ENCODE measurements at regions not wholly inside any gene's neighbourhood (a gene's known extent, or its start where the extent isn't known, plus 50 kb on each side); places are given as distances from the start of the nearest gene placed in this dataset.

DNA sequence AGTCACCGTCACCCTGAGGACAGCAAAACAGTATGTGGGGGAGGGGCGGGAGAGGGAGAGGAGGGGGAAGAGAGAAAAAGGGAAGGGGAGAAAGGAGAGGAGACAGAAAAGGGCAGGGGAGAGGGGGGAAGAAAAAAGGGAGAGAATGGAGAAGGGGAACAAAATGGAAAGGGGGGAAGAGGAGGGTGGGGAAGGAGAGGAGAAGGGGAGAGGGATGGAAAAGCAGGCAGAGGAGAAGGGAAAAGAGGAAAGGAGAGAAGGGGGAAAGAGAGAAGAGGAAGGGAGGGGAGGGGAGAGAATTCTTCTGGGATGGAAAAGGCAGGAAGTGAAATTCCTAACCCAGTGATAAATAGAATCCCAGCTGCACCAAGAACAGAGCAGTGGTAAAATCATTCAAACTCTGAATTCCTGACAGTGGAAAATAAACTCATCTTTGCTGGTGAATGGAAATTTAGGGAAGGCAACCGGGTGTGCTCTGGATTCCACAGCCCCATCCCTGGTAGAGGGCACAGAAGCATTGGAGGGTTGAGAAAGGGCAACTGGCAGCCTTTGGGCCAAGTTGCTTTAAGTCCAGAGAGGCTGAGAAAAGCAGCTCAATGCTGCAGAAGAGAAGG, 244.2 kb downstream of the BCOR start:
- Mint-ChIP-seq H3K4me3 (no peak overlapping the region), H3K27ac (no peak overlapping the region), H3K9me3 (no peaks in the 10 kb centered on the region), H3K36me3 (ENCODE audit: low read depth) (no peaks in the 10 kb centered on the region), H3K27me3 (no peaks in the 10 kb centered on the region), H3K4me1 (peaks cover 39% of the 10 kb centered on the region)
- CTCF ChIA-PET, result interaction anchor here (0.8 kb wide), 1 partner anchor 39 kb away, joined by 3 read pairs; no protein-coding TSS in a partner anchor
- POLR2A ChIA-PET, result interaction anchor here (0.7 to 1.1 kb wide), 2 partner anchors 14 to 323 kb away, joined by 4 read pairs; no protein-coding TSS in a partner anchor
- TF ChIP-seq, protein P1, sequence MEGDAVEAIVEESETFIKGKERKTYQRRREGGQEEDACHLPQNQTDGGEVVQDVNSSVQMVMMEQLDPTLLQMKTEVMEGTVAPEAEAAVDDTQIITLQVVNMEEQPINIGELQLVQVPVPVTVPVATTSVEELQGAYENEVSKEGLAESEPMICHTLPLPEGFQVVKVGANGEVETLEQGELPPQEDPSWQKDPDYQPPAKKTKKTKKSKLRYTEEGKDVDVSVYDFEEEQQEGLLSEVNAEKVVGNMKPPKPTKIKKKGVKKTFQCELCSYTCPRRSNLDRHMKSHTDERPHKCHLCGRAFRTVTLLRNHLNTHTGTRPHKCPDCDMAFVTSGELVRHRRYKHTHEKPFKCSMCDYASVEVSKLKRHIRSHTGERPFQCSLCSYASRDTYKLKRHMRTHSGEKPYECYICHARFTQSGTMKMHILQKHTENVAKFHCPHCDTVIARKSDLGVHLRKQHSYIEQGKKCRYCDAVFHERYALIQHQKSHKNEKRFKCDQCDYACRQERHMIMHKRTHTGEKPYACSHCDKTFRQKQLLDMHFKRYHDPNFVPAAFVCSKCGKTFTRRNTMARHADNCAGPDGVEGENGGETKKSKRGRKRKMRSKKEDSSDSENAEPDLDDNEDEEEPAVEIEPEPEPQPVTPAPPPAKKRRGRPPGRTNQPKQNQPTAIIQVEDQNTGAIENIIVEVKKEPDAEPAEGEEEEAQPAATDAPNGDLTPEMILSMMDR (IDR thresholded peaks at IDR 0.05), result no peak
- intact Hi-C loops (cut with micrococcal nuclease), result loop anchor here (2.0 kb wide), 2 partner anchors 245 to 299 kb away; no protein-coding TSS in a partner anchor
- DNase-seq (no peak), ATAC-seq (ENCODE audit: low read depth) (no peak)

DNA sequence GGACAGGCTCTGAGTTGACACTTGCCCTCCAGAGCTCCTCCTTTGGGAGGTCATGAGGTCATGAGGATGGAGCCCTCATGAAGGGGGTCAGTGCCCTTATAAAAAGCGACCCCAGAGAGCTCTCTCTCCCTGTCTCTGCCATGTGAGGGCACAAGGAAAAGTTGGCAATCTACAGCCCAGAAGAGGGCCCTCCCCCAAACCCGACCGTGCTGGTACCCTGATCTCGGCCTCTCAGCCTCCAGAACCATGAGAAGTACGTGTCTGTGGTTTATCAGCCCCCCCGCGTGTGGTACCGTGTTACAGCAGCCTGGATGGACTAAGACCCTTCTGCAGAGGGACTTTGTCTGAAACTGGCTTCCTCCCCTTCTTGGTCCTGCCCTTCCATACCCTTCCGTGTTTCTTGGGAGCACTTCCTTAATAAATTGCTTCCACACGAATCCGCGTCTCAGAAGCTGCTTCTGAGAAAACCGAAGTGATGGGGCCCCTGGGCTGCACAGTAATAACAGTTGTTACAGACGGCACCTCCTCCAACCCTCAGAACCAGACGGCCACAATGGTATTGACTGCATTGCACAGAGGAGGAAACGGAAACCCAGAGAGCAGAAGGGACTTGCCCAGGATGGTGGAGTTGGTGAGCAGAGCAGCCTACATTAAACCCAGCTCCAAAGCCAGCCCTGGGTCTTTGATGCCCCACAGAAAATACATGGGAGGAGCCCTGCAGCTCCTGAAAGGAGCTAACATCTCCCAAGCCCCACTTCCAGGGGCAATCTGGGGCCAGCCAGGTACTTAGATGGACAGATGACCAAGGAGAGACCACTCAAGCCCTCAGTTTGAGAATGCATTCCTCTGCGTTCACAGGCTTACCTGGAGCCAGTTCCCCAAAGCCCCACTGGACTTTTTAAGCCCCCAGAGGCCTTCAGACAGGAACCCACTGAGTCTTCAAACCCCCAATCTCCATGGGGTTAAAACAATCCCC, 242.7 kb downstream of the BCOR start:
- no peaks in the 10 kb centered on the region for H3K36me3 Mint-ChIP-seq (ENCODE audit: low read depth)
- no peaks in the 10 kb centered on the region for H3K9me3 Mint-ChIP-seq
- CTCF ChIA-PET, result no interaction called here
- TF ChIP-seq, protein P1 (IDR thresholded peaks at IDR 0.05), result no peak
- ATAC-seq (ENCODE audit: low read depth), result peak; percentile 91
- POLR2A ChIA-PET, result interaction anchor here (0.5 to 2.2 kb wide), 13 partner anchors 15 to 1478 kb away, joined by 3 to 34 read pairs (median 3); partner anchors contain the start of gene BCOR
- H3K4me1 Mint-ChIP-seq, result peaks cover 44% of the 10 kb centered on the region
- peak overlapping the region; percentile 75 for H3K4me3 Mint-ChIP-seq
- peak; percentile 28 for DNase-seq
- H3K27me3 Mint-ChIP-seq, result no peaks in the 10 kb centered on the region
- intact Hi-C loops (cut with micrococcal nuclease), result loop anchor here (1.0 to 5.0 kb wide), 9 partner anchors 11 to 1477 kb away; partner anchors contain the start of gene DDX3X
- peak overlapping the region; percentile 89 for H3K27ac Mint-ChIP-seq

DNA sequence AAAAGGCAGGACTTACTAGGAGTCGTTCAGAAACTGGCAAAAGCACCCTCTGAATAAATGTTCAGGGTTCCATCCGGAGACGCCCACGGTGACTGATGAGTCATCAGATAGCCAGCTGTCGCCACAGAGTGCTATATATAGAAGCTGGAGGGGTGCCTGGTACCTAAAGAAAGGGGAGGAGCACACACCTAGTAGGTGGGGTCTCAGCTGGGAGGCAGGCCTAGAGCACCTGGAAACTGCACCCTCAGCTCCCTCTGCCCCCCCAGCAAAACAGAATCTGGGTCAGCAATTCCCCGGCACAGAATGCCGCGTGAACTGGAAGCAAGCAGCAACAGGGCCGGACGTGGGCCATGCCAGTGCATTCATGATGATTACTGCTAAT, 242.0 kb downstream of the BCOR start:
- H3K27ac Mint-ChIP-seq, result peak overlapping the region; percentile 89
- POLR2A ChIA-PET, result interaction anchor here (0.9 to 2.2 kb wide), 8 partner anchors 19 to 321 kb away, joined by 3 to 34 read pairs (median 3); partner anchors contain the start of gene BCOR
- peaks cover 50% of the 10 kb centered on the region for H3K4me1 Mint-ChIP-seq

DNA sequence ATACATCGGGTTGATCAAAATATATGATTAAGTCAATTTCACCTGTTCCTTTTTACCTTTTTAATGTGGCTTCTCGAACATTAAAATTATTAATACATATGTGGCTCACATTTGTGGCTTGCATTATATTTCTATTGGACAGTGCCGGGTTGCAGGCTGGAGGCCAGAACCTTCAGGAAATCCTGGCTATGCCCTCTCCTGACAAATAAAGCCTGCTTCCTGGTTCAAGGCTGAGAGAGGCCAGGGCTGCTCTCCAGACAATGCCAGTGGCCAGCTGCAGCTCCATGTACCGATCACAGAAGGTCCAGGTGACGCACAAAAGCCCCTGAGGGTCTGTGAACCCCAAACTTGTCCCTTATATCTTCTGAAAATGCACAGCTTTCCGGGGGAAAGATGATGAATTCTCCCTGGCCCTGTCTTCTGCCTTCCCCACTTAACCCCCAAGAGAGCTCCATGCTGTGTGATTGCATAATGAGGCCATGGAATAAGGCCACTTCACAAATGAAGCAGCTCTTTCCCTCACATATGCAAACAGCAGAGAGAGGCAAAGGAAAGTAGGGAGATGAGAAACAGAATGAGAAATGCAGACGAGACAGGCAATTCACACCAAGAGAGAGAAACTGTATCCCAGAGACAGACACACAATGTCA, 241.2 kb downstream of the BCOR start:
- intact Hi-C loops (cut with micrococcal nuclease), result loop anchor here (5.0 kb wide), 1 partner anchor 1476 kb away; the partner anchor contains the start of gene DDX3X
- Mint-ChIP-seq H3K9me3 (no peaks in the 10 kb centered on the region), H3K27me3 (no peaks in the 10 kb centered on the region), H3K36me3 (ENCODE audit: low read depth) (no peaks in the 10 kb centered on the region), H3K4me1 (peaks cover 52% of the 10 kb centered on the region), H3K4me3 (no peak overlapping the region), H3K27ac (no peak overlapping the region)
- ATAC-seq (ENCODE audit: low read depth) (no peak), DNase-seq (no peak)
- TF ChIP-seq, protein P1 (IDR thresholded peaks at IDR 0.05), result no peak
- ChIA-PET CTCF (no interaction called here), POLR2A (interaction anchor here (0.7 to 1.4 kb wide), 2 partner anchors 29 to 297 kb away, joined by 4 to 7 read pairs; no protein-coding TSS in a partner anchor)

More for the DNA sequence above, 242.0 kb downstream of the BCOR start:
- H3K4me3 Mint-ChIP-seq, result peak overlapping the region; percentile 75
- CTCF ChIA-PET, result no interaction called here
- TF ChIP-seq, protein P1 (IDR thresholded peaks at IDR 0.05), result no peak
- H3K36me3 Mint-ChIP-seq (ENCODE audit: low read depth), result no peaks in the 10 kb centered on the region
- DNase-seq (peak; percentile 29), ATAC-seq (ENCODE audit: low read depth) (peak; percentile 59)
- no peaks in the 10 kb centered on the region for H3K27me3 Mint-ChIP-seq
- intact Hi-C loops (cut with micrococcal nuclease), result loop anchor here (1.0 to 5.0 kb wide), 9 partner anchors 11 to 1477 kb away; partner anchors contain the start of gene DDX3X
- H3K9me3 Mint-ChIP-seq, result no peaks in the 10 kb centered on the region
